Gastrocnemius medialis (tissue), 4 donors: ENCODE measurements at regions not wholly inside any gene's neighbourhood (a gene's known extent, or its start where the extent isn't known, plus 50 kb on each side); places are given as distances from the start of the nearest gene placed in this dataset.

Experiments
- ATAC-seq, 2 donors: fragments of 150-250 bp; one replicate each; pipeline ENCODE4 v1.9.1; 2016
- DNase-seq, 2 donors: peaks; one replicate each; pipeline ENCODE4 v3.0.0-alpha.2; 2019
- H3K27ac ChIP-seq, 4 donors: fragments of 200-600 bp; sonication (generic); 1 replicate in 1 of 4; 2 replicates in 3 of 4; pipeline ENCODE4 v1.5.1; 2016 to 2018; ENCODE audit warnings: mild to moderate bottlenecking in 2 of 4, moderate library complexity in 1 of 4
- H3K27me3 ChIP-seq, 3 donors: fragments of 200-600 bp; sonication (generic) in 2 of 3; 1 replicate in 1 of 3; 2 replicates in 2 of 3; pipeline versions ENCODE4 v1.5.1 to v1.6.0; 2016 to 2019; ENCODE audit warnings: mild to moderate bottlenecking in 1 of 3, moderate library complexity in 1 of 3
- H3K36me3 ChIP-seq, 2 donors: fragments of 200-600 bp; sonication (generic) in 1 of 2; one replicate each; pipeline ENCODE4 v1.5.1; 2017 to 2018
- H3K4me1 ChIP-seq, 2 donors: fragments of 200-600 bp; sonication (generic) in 1 of 2; one replicate each; pipeline ENCODE4 v1.5.1; 2016 to 2017; ENCODE audit warnings: mild to moderate bottlenecking in 2 of 2
- H3K4me3 ChIP-seq, 4 donors: fragments of 200-600 bp; sonication (generic) in 3 of 4; 1 replicate in 1 of 4; 2 replicates in 3 of 4; pipeline ENCODE4 v1.5.1; 2016 to 2019; ENCODE audit warnings: mild to moderate bottlenecking in 2 of 4
- H3K9me3 ChIP-seq, 3 donors: fragments of 200-600 bp; sonication (generic) in 2 of 3; 1 replicate in 1 of 3; 2 replicates in 2 of 3; pipeline ENCODE4 v1.5.1; 2016 to 2019
- POLR2A ChIP-seq, 2 donors: fragments of 450-650 bp; IDR thresholded peaks; one replicate each; pipeline ENCODE4 v1.6.1; 2017; ENCODE audit warnings: antibody characterized with exemption in 2 of 2, mild to moderate bottlenecking in 2 of 2, moderate library complexity in 2 of 2
- in situ Hi-C, 4 donors: fragments of 200-750 bp; cut with MboI; loops; one replicate each; pipeline versions ENCODE4 v1.15.0 to v1.8.0; 2017; ENCODE audit warnings: low sequenced_read_pairs in 4 of 4
- intact Hi-C: fragments of 100-400 bp; cut with DNase I; formaldehyde crosslinking; loops from one replicate; pipeline ENCODE4 v1.15.1; 2023; ENCODE audit warnings: low total_unique reads
- TF ChIP-seq, protein P1 (sequence below), 5 experiments: fragments of 450-650 bp in 3 of 5; fragments of 200-600 bp in 2 of 5; sonication (generic) in 2 of 5; IDR thresholded peaks in 4 of 5; conservative IDR thresholded peaks in 1 of 5; 1 replicate in 4 of 5; 2 replicates in 1 of 5; pipeline ENCODE4 v1.5.1; 2016 to 2019; ENCODE audit warnings: antibody characterized with exemption in 5 of 5, mild to moderate bottlenecking in 3 of 5, moderate library complexity in 3 of 5

DNA sequence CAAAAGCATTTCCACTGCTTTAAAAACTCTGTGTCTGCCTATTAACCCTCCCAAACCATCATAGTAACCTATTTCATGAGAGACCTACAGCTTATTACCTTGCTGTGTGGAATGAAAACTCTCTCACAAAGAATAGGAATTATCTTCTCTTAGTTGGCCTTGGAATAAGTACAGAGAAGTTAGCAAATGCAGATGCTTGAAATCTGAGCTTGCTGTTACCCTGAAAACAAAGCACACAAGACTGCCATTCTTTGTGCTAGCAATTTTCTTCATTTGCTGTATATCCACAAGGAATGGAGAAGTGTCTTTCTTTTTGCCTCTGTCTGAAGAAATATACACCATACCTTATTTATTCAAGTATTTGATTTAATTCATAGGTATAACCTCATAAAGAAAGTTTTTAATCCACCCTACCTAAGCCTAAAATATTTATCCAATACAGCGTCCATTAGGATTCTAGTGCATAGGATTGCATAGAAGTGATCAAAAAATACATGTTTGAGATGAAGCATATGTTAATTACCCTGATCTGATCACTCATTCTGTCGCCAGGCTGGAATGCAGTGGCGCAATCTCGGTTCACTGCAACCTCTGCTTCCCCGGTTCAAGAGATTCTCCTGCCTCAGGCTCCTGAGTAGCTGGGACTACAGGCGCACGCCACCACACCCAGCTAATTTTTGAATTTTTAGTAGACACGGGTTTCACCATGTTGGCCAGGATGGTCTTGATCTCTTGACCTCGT is 451.1 kb downstream of the LTN1 start:
- Histone ChIP-seq H3K27me3 (no peaks in the 10 kb centered on the region), H3K4me3 (no peak overlapping the region), H3K36me3 (no peaks in the 10 kb centered on the region), H3K27ac (no peak overlapping the region), H3K9me3 (no peaks in the 10 kb centered on the region), H3K4me1 (no peaks in the 10 kb centered on the region)
- DNase-seq (no peak), ATAC-seq (no peak)
- TF ChIP-seq POLR2A (IDR thresholded peaks at IDR 0.05): no peak
- TF ChIP-seq, protein P1, sequence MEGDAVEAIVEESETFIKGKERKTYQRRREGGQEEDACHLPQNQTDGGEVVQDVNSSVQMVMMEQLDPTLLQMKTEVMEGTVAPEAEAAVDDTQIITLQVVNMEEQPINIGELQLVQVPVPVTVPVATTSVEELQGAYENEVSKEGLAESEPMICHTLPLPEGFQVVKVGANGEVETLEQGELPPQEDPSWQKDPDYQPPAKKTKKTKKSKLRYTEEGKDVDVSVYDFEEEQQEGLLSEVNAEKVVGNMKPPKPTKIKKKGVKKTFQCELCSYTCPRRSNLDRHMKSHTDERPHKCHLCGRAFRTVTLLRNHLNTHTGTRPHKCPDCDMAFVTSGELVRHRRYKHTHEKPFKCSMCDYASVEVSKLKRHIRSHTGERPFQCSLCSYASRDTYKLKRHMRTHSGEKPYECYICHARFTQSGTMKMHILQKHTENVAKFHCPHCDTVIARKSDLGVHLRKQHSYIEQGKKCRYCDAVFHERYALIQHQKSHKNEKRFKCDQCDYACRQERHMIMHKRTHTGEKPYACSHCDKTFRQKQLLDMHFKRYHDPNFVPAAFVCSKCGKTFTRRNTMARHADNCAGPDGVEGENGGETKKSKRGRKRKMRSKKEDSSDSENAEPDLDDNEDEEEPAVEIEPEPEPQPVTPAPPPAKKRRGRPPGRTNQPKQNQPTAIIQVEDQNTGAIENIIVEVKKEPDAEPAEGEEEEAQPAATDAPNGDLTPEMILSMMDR (IDR thresholded peaks at IDR 0.05 in 4 of 5, conservative IDR thresholded peaks at IDR 0.05 in 1 of 5): no peak
- in situ Hi-C loops (no loop called here), intact Hi-C loops (no loop called here)

DNA sequence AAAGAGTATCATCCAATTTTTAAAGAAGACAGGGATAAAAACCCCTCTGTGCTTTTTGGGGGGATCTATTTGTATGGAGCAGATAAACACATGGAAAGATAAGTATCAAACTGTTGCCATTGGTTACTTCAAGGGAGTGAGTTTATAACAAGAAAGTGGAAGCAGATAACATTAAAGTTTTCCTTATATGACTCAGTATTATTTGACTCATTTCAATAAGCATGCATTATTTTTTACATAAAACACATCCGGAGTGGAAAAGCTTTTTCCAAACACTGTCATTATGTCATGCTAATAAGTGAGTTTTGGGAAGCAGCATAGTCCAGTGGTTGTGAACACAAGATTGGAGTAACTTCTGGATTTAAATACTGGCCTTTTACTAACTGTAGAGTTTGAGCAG is 452.2 kb downstream of the LTN1 start:
- H3K4me3 ChIP-seq: no peak overlapping the region
- in situ Hi-C loops (no loop called here), intact Hi-C loops (no loop called here)
- TF ChIP-seq, protein P1 (IDR thresholded peaks at IDR 0.05 in 4 of 5, conservative IDR thresholded peaks at IDR 0.05 in 1 of 5): no peak
- TF ChIP-seq POLR2A (IDR thresholded peaks at IDR 0.05): no peak
- H3K9me3 ChIP-seq: no peaks in the 10 kb centered on the region
- H3K27me3 ChIP-seq: no peaks in the 10 kb centered on the region
- no peak overlapping the region for H3K27ac ChIP-seq
- no peak for ATAC-seq
- H3K36me3 ChIP-seq: no peaks in the 10 kb centered on the region
- H3K4me1 ChIP-seq: no peaks in the 10 kb centered on the region
- no peak for DNase-seq

DNA sequence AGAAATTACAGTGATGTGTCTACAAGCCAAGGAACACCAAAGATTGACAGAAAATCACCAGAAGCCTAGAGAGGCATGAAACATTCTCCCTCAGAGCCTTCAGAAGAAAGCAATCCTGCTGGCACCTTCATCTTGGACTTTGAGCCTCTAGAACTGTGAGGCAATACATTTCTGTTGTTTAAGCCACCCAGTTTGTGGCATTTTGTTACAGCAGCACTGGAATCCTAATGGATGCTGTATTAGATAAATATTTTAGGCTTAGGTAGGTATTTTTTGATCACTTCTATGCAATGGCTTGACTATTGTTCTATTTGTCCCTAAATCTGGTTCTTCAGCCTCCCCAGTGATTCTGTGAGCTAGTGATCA is 453.1 kb downstream of the LTN1 start:
- no peak for TF ChIP-seq POLR2A (IDR thresholded peaks at IDR 0.05)
- TF ChIP-seq, protein P1 (IDR thresholded peaks at IDR 0.05 in 4 of 5, conservative IDR thresholded peaks at IDR 0.05 in 1 of 5): no peak
- ATAC-seq: no peak

DNA sequence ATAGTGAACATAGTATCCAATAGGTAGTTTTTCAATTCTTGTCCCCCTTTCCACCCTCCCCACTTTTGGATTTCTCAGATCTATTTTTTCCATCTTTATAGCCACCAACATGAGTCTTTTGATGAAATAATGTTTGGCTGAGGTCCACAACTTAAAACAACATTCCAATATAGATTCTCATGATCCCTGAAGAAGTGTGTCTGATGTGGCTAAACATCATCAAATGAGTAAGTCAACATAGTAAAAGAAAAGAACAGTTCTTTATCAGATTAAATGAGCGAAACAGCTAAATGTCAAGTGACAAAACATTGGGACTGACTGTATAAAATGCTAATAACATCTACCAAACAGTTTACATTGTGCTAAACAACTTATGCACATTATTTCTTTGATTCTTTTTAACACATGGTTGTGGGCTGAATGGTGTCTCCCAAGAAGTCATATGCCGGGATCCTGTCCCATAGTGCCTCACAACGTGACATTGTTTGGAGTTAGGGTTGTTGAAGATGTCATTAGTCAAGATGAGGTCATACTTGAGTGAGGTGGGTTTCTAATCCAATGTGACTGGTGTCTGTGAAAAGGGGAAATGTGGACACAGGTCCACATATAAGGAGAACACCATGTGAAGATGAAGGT is 453.6 kb downstream of the LTN1 start:
- ATAC-seq (no peak), DNase-seq (no peak)
- Histone ChIP-seq H3K27me3 (no peaks in the 10 kb centered on the region), H3K9me3 (no peaks in the 10 kb centered on the region), H3K27ac (no peak overlapping the region), H3K4me3 (no peak overlapping the region), H3K36me3 (no peaks in the 10 kb centered on the region), H3K4me1 (no peaks in the 10 kb centered on the region)
- in situ Hi-C loops: no loop called here
- intact Hi-C loops: no loop called here
- TF ChIP-seq, protein P1 (IDR thresholded peaks at IDR 0.05 in 4 of 5, conservative IDR thresholded peaks at IDR 0.05 in 1 of 5): no peak
- TF ChIP-seq POLR2A (IDR thresholded peaks at IDR 0.05): no peak

More for the DNA sequence above, 453.1 kb downstream of the LTN1 start:
- DNase-seq: no peak
- no peak overlapping the region for H3K4me3 ChIP-seq
- H3K36me3 ChIP-seq: no peaks in the 10 kb centered on the region
- no peaks in the 10 kb centered on the region for H3K9me3 ChIP-seq
- intact Hi-C loops: no loop called here
- H3K27me3 ChIP-seq: no peaks in the 10 kb centered on the region
- in situ Hi-C loops: no loop called here
- no peaks in the 10 kb centered on the region for H3K4me1 ChIP-seq
- H3K27ac ChIP-seq: no peak overlapping the region
